Coronary artery (tissue), 2 donors: ENCODE measurements at regions not wholly inside any gene's neighbourhood (a gene's known extent, or its start where the extent isn't known, plus 50 kb on each side); places are given as distances from the start of the nearest gene placed in this dataset.

Source experiments
- DNase-seq: peaks from one replicate; pipeline ENCODE4 v3.0.0-alpha.2; 2017; ENCODE audit warnings: low spot score
- H3K27ac ChIP-seq, 2 donors: fragments of 200-600 bp; sonication (generic); one replicate each; pipeline ENCODE4 v1.5.1; 2016 to 2019
- H3K4me3 ChIP-seq: fragments of 200-600 bp; sonication (generic); 2 replicates; pipeline ENCODE4 v1.5.1; 2016; ENCODE audit warnings: mild to moderate bottlenecking, moderate library complexity
- CTCF ChIP-seq: fragments of 200-600 bp; sonication (generic); IDR thresholded peaks from one replicate; pipeline ENCODE4 v1.5.1; 2019; ENCODE audit warnings: antibody characterized with exemption

GRCh38 chr1:23624440-23624839 is 65.1 kb upstream of the ID3 start:
- no peak for DNase-seq
- no peak overlapping the region for H3K27ac ChIP-seq
- TF ChIP-seq CTCF: no peak

GRCh38 chr1:23622284-23622683 is 63.0 kb upstream of the ID3 start:
- H3K27ac ChIP-seq: no peak overlapping the region
- H3K4me3 ChIP-seq: no peak overlapping the region
- TF ChIP-seq CTCF: no peak
- DNase-seq: no peak

More at GRCh38 chr1:23624440-23624839, 65.1 kb upstream of the ID3 start:
- H3K4me3 ChIP-seq: no peak overlapping the region

- no peak for TF ChIP-seq CTCF
- Histone ChIP-seq H3K4me3 (no peak overlapping the region), H3K27ac (no peak overlapping the region)
- no peak for DNase-seq
Measured at GRCh38 chr1:23620605-23621004, 61.3 kb upstream of the ID3 start.

- Histone ChIP-seq H3K27ac (no peak overlapping the region), H3K4me3 (peak overlapping the region; percentile 70)
- TF ChIP-seq CTCF: no peak
- no peak for DNase-seq
Measured at GRCh38 chr1:23619299-23620188, 60.2 kb upstream of the ID3 start.

DNA sequence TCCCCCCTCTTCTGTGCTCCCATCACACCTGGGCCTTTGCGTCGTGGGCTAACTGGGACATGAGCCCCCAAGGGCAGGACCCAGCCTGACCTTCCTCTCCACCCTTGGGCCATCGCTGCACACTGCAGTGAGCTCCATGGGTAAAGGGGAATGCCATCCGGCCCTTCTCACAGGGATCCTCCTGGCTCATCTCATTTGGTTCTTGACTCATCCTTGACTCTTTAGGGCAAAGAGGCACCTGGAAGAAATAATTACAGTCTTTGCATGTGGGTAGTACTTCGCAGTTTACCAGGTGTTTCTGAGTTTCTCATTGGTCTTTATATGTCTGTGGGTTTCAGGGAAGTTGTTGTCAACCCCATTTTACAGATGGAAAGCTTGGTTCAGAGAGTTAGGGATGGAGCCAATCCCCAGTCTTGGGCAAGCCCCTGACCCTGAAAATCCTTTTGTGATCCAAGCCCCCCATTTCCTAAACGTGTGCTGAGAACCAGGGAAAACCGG is 59.3 kb upstream of the ID3 start:
- DNase-seq: no peak
- H3K27ac ChIP-seq: no peak overlapping the region
- H3K4me3 ChIP-seq: no peak overlapping the region
- no peak for TF ChIP-seq CTCF

GRCh38 chr1:23617084-23617521 is 57.8 kb upstream of the ID3 start:
- Histone ChIP-seq H3K4me3 (no peak overlapping the region), H3K27ac (no peak overlapping the region)
- DNase-seq: no peak
- no peak for TF ChIP-seq CTCF

DNA sequence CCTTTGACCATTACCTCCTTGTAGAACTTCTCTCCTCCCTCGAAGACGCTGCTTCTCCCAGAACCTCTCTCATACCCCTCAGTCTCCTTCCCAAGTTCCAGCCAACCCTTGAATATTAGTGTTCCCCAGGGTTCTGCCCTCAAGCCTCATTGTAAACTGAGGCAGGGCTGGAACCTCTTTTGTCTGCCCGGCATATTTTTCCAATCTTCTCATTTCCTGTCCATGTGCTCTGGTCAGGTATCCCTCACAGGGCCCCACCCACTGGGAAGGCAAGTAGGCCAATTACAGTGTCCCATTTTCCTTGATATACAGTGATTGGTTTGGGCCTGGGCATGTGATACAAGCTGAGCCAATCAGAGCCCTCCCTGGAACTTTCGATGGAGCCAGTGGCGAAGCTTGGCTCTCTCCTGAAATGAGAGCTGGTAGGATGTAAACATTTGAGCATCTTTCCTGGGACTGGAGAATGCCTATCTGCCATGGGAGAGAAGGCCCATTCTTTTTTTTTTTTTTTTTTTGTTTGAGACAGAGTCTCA is 57.1 kb upstream of the ID3 start:
- H3K27ac ChIP-seq: no peak overlapping the region
- TF ChIP-seq CTCF: no peak
- no peak overlapping the region for H3K4me3 ChIP-seq
- DNase-seq: no peak
